Natural killer cell treated with Interleukin-12 subunit alpha and Interleukin-12 subunit beta and Interleukin-15 and Interleukin-18, amount 100 ng/mL, for 72 hours (primary cell): ENCODE measurements at regions not wholly inside any gene's neighbourhood (a gene's known extent, or its start where the extent isn't known, plus 50 kb on each side); places are given as distances from the start of the nearest gene placed in this dataset.
"Not testable (repeated sequence)": the region's sequence is repeated elsewhere in the genome, so short reads cannot be mapped to it uniquely, and the experiment has no call there.

Experiments
- ATAC-seq, 2 donors: fragments of 150-1000 bp; cut with Tn5 transposase in 1 of 2; sonication (Bioruptor Pico), chemical (Tn5 transposase) in 1 of 2; 2 replicates each; pipeline ENCODE4 v1.10.0; 2021
- DNase-seq: peaks from one replicate; pipeline ENCODE4 v3.0.0; 2022; ENCODE audit warnings: low spot score
- H3K27ac Mint-ChIP-seq, 2 donors: 1 replicate in 1 of 2; 2 replicates in 1 of 2; pipeline ENCODE4 v1.8.0; 2022; ENCODE audit warnings: mixed read lengths in 2 of 2, mild to moderate bottlenecking in 1 of 2, moderate library complexity in 1 of 2
- H3K27me3 Mint-ChIP-seq, 2 donors: 1 replicate in 1 of 2; 2 replicates in 1 of 2; pipeline ENCODE4 v1.8.0; 2022; ENCODE audit warnings: mixed read lengths in 2 of 2
- H3K36me3 Mint-ChIP-seq: one replicate; pipeline ENCODE4 v1.8.0; 2022; ENCODE audit warnings: mixed read lengths
- H3K4me1 Mint-ChIP-seq, 2 donors: 1 replicate in 1 of 2; 2 replicates in 1 of 2; pipeline ENCODE4 v1.8.0; 2022; ENCODE audit warnings: low read depth in 2 of 2, mixed read lengths in 2 of 2, mild to moderate bottlenecking in 1 of 2
- H3K4me3 Mint-ChIP-seq: one replicate; pipeline ENCODE4 v1.8.0; 2022; ENCODE audit warnings: mixed read lengths
- H3K9me3 Mint-ChIP-seq: 2 replicates; pipeline ENCODE4 v1.8.0; 2022; ENCODE audit warnings: mixed read lengths

- no peak for DNase-seq
- H3K36me3 Mint-ChIP-seq = no peaks in the 10 kb centered on the region
These were observed 128.1 kb upstream of the BCL9 start for GRCh38 chr1:147413110-147413605.

DNA sequence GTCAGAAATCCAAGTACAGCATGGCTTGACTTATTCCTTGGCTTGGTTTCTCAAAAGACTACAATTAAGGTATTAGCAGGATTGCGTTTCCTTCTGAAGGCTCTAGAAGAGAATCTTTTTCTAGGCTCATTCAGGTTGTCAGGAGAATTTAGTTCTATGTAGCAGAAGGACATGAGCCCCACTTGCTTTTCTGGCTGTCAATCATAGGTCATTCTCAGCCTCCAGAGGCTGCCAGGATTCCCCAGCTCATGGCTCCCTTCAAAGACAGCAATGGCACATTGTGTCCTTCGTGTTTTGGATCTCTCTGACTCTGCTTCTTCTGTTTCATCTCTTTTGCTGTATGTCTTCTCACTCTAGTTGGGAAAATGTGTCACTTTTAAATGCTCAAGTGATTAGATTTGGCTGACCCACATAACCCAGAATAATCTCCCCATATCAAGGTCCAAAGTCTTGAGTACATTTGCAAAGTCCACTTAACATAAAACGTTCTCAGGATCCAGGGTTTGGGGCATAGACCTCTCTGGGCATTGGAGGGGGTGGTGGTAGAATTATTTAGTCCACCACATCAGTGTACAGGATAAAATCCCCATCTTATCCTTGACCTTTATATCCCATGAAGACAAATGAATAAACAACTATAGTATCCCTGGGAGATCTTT lies 126.7 kb upstream of the BCL9 start:
- Mint-ChIP-seq H3K9me3 (no peaks in the 10 kb centered on the region), H3K4me3 (no peak overlapping the region), H3K27me3 (peaks cover 30 to 37% of the 10 kb centered on the region in 2 donors), H3K27ac (no peak overlapping the region), H3K4me1 (no peaks in the 10 kb centered on the region), H3K36me3 (no peaks in the 10 kb centered on the region)
- DNase-seq (no peak), ATAC-seq (no peak)

More at GRCh38 chr1:147413110-147413605, 128.1 kb upstream of the BCL9 start:
- ATAC-seq = no peak
- no peaks in the 10 kb centered on the region for H3K9me3 Mint-ChIP-seq
- no peak overlapping the region for H3K4me3 Mint-ChIP-seq
- peaks cover 24 to 31% of the 10 kb centered on the region in 2 donors for H3K27me3 Mint-ChIP-seq
- no peak overlapping the region for H3K27ac Mint-ChIP-seq
- no peaks in the 10 kb centered on the region for H3K4me1 Mint-ChIP-seq

DNA sequence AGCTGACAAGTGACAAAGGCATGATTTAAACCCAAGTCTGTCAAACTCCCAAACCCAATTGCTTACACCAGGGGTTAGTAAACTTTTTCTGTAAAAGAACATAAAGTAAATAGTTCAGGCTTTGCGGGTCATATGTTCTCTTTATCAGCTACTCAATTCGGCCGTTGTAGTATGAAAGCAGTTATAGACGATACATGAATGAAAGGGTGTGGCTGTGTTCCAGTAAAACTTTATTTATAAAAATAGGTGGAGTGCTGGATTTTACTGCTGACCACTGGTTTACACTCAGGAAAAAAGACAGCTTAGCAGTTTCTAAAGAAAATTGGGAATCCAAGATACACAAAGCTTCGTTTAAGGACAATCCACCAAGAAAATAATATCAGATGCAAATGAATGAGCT lies 124.3 kb upstream of the BCL9 start:
- DNase-seq (no peak), ATAC-seq (no peak)
- Mint-ChIP-seq H3K4me1 (no peaks in the 10 kb centered on the region), H3K4me3 (no peak overlapping the region), H3K9me3 (no peaks in the 10 kb centered on the region), H3K27me3 (peaks cover 32 to 42% of the 10 kb centered on the region in 2 donors), H3K27ac (no peak overlapping the region), H3K36me3 (no peaks in the 10 kb centered on the region)

DNA sequence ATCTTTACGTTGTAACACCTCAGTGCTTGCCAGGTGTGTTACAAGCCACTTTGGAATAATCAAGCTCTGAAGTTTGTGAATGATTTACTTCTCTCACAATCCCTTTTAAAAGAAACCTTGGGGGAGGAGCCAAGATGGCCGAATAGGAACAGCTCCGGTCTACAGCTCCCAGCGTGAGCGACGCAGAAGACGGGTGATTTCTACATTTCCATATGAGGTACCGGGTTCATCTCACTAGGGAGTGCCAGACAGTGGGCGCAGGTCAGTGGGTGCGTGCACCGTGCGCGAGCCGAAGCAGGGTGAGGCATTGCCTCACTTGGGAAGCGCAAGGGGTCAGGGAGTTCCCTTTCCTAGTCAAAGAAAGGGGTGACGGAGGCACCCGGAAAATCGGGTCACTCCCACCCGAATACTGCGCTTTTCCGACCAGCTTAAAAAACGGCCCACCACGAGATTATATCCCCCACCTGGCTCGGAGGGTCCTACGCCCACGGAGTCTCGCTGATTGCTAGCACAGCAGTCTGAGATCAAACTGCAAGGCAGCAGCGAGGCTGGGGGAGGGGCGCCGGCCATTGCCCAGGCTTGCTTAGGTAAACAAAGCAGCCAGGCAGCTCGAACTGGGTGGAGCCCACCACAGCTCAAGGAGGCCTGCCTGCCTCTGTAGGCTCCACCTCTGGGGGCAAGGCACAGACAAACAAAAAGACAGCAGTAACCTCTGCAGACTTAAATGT lies 118.0 kb upstream of the BCL9 start:
- H3K36me3 Mint-ChIP-seq, H3K4me3 Mint-ChIP-seq, H3K27ac Mint-ChIP-seq, ATAC-seq, H3K4me1 Mint-ChIP-seq, DNase-seq, H3K9me3 Mint-ChIP-seq: not testable (repeated sequence)
- H3K27me3 Mint-ChIP-seq = peaks cover 11 to 15% of the 10 kb centered on the region in 2 donors

GRCh38 chr1:147434921-147435320 lies 106.4 kb upstream of the BCL9 start:
- Mint-ChIP-seq H3K36me3 (no peaks in the 10 kb centered on the region), H3K9me3 (no peaks in the 10 kb centered on the region), H3K4me1 (no peaks in the 10 kb centered on the region), H3K4me3 (no peak overlapping the region), H3K27me3 (peaks cover 24 to 29% of the 10 kb centered on the region in 2 donors), H3K27ac (no peak overlapping the region)
- DNase-seq = no peak
- ATAC-seq = no peak

GRCh38 chr1:147444381-147444780 lies 96.9 kb upstream of the BCL9 start:
- Mint-ChIP-seq H3K4me1 (no peaks in the 10 kb centered on the region), H3K27me3 (peaks cover 17 to 40% of the 10 kb centered on the region in 2 donors), H3K9me3 (peaks cover 17% of the 10 kb centered on the region), H3K36me3 (peaks cover 27% of the 10 kb centered on the region), H3K27ac (no peak overlapping the region), H3K4me3 (no peak overlapping the region)
- ATAC-seq (no peak), DNase-seq (no peak)

DNA sequence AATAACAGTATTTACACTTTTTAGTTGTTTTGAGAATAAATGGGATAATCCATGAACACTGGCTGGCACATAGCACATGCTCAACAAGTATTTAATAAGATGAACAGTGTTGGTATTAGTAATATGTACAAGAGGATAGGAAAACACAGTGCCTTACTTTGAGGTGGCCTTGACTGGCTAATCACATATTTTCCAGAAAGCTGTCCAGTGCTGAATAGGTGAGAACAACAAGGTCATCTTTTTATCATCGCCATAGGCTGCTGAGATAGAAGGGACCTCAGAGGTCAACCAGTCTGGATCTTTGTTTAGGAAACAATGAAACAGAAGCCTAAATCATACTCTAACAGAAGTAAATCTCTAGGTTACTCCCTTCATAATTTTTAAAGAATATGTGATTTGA lies 89.7 kb upstream of the BCL9 start:
- no peak overlapping the region for H3K4me3 Mint-ChIP-seq
- ATAC-seq = no peak
- no peak overlapping the region for H3K27ac Mint-ChIP-seq
- no peak for DNase-seq
- H3K4me1 Mint-ChIP-seq = no peaks in the 10 kb centered on the region
- H3K36me3 Mint-ChIP-seq = no peaks in the 10 kb centered on the region
- H3K9me3 Mint-ChIP-seq = peaks cover 2% of the 10 kb centered on the region
- peaks cover 11 to 25% of the 10 kb centered on the region in 2 donors for H3K27me3 Mint-ChIP-seq

DNA sequence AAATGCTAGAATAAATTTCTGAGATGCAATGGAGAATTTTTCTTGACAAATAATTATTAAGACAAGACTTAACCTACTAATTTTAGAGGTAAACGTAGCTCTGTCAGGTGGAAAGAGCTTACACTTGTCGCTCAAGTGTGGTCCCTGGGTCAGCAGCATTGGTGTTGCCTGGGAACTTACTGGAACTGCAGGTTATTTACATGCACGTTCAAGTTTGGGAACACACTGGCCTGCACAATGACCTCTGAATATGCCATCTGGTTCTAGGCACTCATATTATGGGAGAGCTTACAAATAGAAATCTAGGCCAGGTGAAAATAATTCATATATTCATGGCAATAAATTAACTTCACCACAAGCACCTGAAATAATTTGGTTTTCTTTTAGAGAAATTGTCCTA lies 88.5 kb upstream of the BCL9 start:
- H3K36me3 Mint-ChIP-seq = no peaks in the 10 kb centered on the region
- DNase-seq (no peak), ATAC-seq (no peak)
- no peaks in the 10 kb centered on the region for H3K9me3 Mint-ChIP-seq
- no peak overlapping the region for H3K27ac Mint-ChIP-seq
- no peaks in the 10 kb centered on the region for H3K4me1 Mint-ChIP-seq
- peaks cover 11 to 20% of the 10 kb centered on the region in 2 donors for H3K27me3 Mint-ChIP-seq
- no peak overlapping the region for H3K4me3 Mint-ChIP-seq

- peaks cover 37 to 69% of the 10 kb centered on the region in 2 donors for H3K27me3 Mint-ChIP-seq
- H3K27ac Mint-ChIP-seq = no peak overlapping the region
- peaks cover 16% of the 10 kb centered on the region for H3K9me3 Mint-ChIP-seq
- ATAC-seq (no peak), DNase-seq (no peak)
- H3K36me3 Mint-ChIP-seq = peaks cover 23% of the 10 kb centered on the region
- no peaks in the 10 kb centered on the region for H3K4me1 Mint-ChIP-seq
- H3K4me3 Mint-ChIP-seq = no peak overlapping the region
These were observed 78.3 kb upstream of the BCL9 start for GRCh38 chr1:147463022-147463421.

DNA sequence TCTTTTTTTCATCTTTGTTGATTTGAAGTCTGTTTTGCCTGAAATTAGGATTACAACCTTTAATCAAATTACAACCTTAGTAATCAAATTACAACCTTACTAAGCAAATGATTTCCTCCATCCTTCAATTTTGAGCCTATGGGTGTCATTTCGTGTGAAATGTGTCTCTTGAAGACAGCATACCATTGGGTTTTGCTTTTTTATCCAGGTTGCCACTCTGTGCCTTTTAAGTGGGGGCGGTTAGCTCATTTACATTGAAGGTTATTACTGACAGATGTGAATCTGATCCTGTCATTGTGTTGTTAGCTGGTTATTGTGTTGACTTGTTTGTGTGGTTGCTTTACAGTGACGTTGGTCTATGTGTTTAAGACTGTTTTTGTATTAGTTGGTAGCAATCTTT lies 74.8 kb upstream of the BCL9 start:
- peaks cover 39 to 64% of the 10 kb centered on the region in 2 donors for H3K27me3 Mint-ChIP-seq
- H3K4me1 Mint-ChIP-seq = no peaks in the 10 kb centered on the region
- peaks cover 23% of the 10 kb centered on the region for H3K36me3 Mint-ChIP-seq
- no peak for DNase-seq
- ATAC-seq = no peak
- no peak overlapping the region for H3K27ac Mint-ChIP-seq
- H3K4me3 Mint-ChIP-seq = no peak overlapping the region
- H3K9me3 Mint-ChIP-seq = peaks cover 16% of the 10 kb centered on the region

DNA sequence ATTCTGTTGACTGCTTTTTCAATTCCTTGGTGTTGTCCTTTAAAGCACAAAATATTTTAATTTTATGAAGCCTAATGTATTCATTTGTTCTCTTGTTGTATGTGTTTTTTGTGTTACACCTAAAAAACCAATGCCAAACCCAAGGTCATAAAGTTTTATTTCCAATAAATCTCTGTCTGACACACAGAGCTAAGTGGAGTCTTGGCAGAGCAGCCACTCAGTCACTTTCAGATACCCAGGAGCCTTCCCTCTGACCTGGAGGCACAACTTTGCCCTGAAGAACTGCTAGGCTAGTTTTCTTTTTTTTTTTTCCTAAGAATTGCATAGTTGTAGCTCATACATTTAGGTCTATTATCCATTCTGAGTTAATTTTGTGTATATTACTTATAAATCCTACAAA lies 71.2 kb upstream of the BCL9 start:
- H3K27ac Mint-ChIP-seq = no peak overlapping the region
- DNase-seq = no peak
- peaks cover 23% of the 10 kb centered on the region for H3K36me3 Mint-ChIP-seq
- ATAC-seq = no peak
- no peaks in the 10 kb centered on the region for H3K4me1 Mint-ChIP-seq
- H3K9me3 Mint-ChIP-seq = peaks cover 16% of the 10 kb centered on the region
- no peak overlapping the region for H3K4me3 Mint-ChIP-seq
- H3K27me3 Mint-ChIP-seq = peaks cover 50 to 61% of the 10 kb centered on the region in 2 donors

DNA sequence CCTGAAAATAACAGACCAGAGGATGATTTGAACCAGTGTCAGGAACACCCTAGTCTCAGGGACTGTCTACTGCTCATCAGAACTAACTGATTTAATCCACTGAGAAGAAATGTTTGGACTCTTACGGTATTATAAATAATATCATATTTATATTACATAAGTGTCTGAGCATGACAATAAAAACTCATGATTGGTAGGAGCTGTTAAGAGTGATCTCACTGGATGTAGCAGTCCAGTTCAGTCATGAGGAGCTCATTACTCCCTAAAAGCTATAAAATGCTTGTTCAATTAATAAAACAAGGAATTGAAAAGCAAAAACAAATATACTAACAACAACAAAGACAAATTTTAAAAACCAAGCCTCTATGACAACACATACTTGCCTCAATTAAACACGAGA lies 68.8 kb upstream of the BCL9 start:
- H3K4me1 Mint-ChIP-seq = no peaks in the 10 kb centered on the region
- H3K27ac Mint-ChIP-seq = no peak overlapping the region
- ATAC-seq (no peak), DNase-seq (no peak)
- H3K36me3 Mint-ChIP-seq = peaks cover 4% of the 10 kb centered on the region
- no peaks in the 10 kb centered on the region for H3K9me3 Mint-ChIP-seq
- peaks cover 34 to 43% of the 10 kb centered on the region in 2 donors for H3K27me3 Mint-ChIP-seq
- H3K4me3 Mint-ChIP-seq = no peak overlapping the region

GRCh38 chr1:147472966-147473732 lies 68.2 kb upstream of the BCL9 start:
- no peak for DNase-seq
- Mint-ChIP-seq H3K36me3 (no peaks in the 10 kb centered on the region), H3K9me3 (no peaks in the 10 kb centered on the region), H3K27me3 (peaks cover 33 to 37% of the 10 kb centered on the region in 2 donors), H3K4me1 (no peaks in the 10 kb centered on the region), H3K27ac (no peak overlapping the region), H3K4me3 (no peak overlapping the region)
- no peak for ATAC-seq

GRCh38 chr1:147473733-147474049 lies 67.6 kb upstream of the BCL9 start:
- Mint-ChIP-seq H3K27ac (no peak overlapping the region), H3K36me3 (no peaks in the 10 kb centered on the region), H3K9me3 (no peaks in the 10 kb centered on the region), H3K27me3 (peaks cover 35 to 37% of the 10 kb centered on the region in 2 donors), H3K4me3 (no peak overlapping the region), H3K4me1 (no peaks in the 10 kb centered on the region)
- ATAC-seq (no peak), DNase-seq (no peak)
